Activated naive CD4-positive, alpha-beta T cell treated with anti-CD3 and anti-CD28 coated beads for 36 hours (primary cell): ENCODE measurements at regions not wholly inside any gene's neighbourhood (a gene's known extent, or its start where the extent isn't known, plus 50 kb on each side); places are given as distances from the start of the nearest gene placed in this dataset.

Source experiments
- CTCF ChIA-PET: fragments of 350-600 bp; sonication (Branson Sonifier 250); formaldehyde crosslinking; loops from one replicate; lab custom pipeline; 2021; ENCODE audit warnings: antibody characterized with exemption; lab: Charles Lee
- DNase-seq: peaks from one replicate; pipeline ENCODE4 v3.0.0-alpha.2; 2020
- H3K27ac Mint-ChIP-seq: one replicate; pipeline ENCODE4 v1.8.0; 2021; ENCODE audit warnings: mild to moderate bottlenecking, mixed read lengths
- H3K27me3 Mint-ChIP-seq: one replicate; pipeline ENCODE4 v1.8.0; 2021; ENCODE audit warnings: low read depth, mixed read lengths
- H3K36me3 Mint-ChIP-seq: one replicate; pipeline ENCODE4 v1.8.0; 2021; ENCODE audit warnings: low read depth, mixed read lengths
- H3K4me1 Mint-ChIP-seq: one replicate; pipeline ENCODE4 v1.8.0; 2021; ENCODE audit warnings: low read depth, mixed read lengths
- H3K4me3 Mint-ChIP-seq: one replicate; pipeline ENCODE4 v1.8.0; 2021; ENCODE audit warnings: mild to moderate bottlenecking, moderate library complexity, mixed read lengths
- H3K9me3 Mint-ChIP-seq: one replicate; pipeline ENCODE4 v1.8.0; 2021; ENCODE audit warnings: mixed read lengths
- intact Hi-C: fragments of 100-400 bp; cut with micrococcal nuclease; formaldehyde crosslinking; loops from one replicate; pipeline ENCODE4 v1.15.1; 2023

DNA sequence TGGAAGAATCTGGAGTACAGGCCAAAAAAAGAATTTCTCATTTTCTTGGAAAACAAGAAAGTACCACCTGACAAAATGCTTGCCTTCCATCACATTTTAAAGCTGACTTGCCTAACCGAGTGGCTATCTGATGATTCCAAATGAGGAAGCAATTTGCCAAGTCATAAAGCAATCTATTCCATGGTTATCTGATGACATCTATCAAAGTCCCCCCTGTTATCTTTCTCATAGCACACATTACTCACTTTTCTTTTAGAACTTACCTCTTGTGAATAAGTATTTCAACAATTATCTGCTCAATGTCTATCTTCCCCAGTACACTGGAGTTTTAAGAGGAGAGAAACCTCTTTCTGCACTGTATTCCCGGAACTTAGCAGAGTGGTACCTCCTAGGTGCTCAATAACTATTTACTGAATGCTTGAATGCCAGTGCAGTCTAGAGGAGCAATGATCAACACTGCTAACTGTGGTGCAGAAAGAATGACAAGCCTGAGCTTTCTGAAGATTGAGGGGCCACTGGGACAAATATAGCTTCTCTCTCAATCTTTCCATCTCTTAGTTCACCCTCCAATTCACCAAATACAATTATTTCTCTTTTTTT is 186.3 kb upstream of the ATP11B start:
- H3K36me3 Mint-ChIP-seq: no peaks in the 10 kb centered on the region
- no peak overlapping the region for H3K4me3 Mint-ChIP-seq
- no peaks in the 10 kb centered on the region for H3K4me1 Mint-ChIP-seq
- CTCF ChIA-PET: no interaction called here
- no peak for DNase-seq
- H3K27ac Mint-ChIP-seq: no peak overlapping the region
- intact Hi-C loops: no loop called here
- H3K9me3 Mint-ChIP-seq: no peaks in the 10 kb centered on the region
- peaks cover 3% of the 10 kb centered on the region for H3K27me3 Mint-ChIP-seq

DNA sequence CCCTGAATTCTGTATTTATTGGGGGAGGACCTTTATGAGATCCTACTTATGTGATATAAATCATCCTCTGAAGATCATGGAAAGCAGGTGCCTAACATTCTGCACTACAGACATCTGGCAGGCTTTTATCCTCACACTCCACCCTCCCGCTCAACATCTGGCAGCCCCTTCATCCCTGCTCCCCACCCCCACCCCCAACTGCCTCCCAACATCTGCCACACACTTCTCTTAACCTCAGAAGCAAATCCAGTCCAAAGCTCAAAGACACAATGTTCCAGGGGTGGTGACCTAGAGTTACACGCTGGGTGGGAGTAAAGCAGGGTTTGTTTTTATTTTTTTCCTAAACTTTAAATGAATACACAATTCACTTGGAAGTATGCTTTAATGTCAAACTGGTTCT is 184.5 kb upstream of the ATP11B start:
- no peaks in the 10 kb centered on the region for H3K36me3 Mint-ChIP-seq
- no peaks in the 10 kb centered on the region for H3K9me3 Mint-ChIP-seq
- intact Hi-C loops: no loop called here
- no peak overlapping the region for H3K4me3 Mint-ChIP-seq
- H3K27me3 Mint-ChIP-seq: peaks cover 6% of the 10 kb centered on the region
- CTCF ChIA-PET: interaction anchor here (0.7 kb wide), 1 partner anchor 70 kb away, joined by 3 read pairs; no protein-coding TSS in a partner anchor
- H3K4me1 Mint-ChIP-seq: no peaks in the 10 kb centered on the region
- no peak for DNase-seq
- H3K27ac Mint-ChIP-seq: no peak overlapping the region

DNA sequence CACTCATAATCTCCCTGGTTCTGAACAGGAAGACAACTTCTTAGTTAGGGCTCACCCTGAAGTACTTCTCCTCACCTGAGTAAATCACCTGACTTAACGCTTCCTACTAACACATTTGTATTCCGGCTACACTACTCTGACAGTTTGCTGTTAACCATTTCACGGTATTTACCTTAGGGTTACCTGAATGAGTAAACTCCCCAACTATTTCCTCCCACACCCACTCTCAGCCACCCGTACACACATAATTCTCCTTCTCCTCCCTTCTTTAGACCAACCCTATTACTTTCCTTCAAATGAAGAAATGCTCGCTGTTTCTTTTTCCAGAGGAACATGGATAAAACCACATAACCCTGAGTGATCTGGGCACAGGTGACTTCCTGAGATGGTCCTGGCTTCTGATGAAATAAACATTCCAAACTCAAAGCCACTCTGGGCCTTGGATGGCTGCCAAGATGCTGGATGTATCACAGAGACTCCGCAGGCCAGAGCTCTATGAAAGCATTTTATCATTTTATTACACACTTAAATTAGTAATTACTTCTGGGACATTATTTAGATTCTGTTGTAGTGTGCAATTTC is 183.6 kb upstream of the ATP11B start:
- H3K36me3 Mint-ChIP-seq: no peaks in the 10 kb centered on the region
- no peaks in the 10 kb centered on the region for H3K4me1 Mint-ChIP-seq
- no peaks in the 10 kb centered on the region for H3K9me3 Mint-ChIP-seq
- peaks cover 6% of the 10 kb centered on the region for H3K27me3 Mint-ChIP-seq
- H3K4me3 Mint-ChIP-seq: no peak overlapping the region
- CTCF ChIA-PET: interaction anchor here (0.7 kb wide), 1 partner anchor 70 kb away, joined by 3 read pairs; no protein-coding TSS in a partner anchor
- intact Hi-C loops: no loop called here
- DNase-seq: no peak
- H3K27ac Mint-ChIP-seq: no peak overlapping the region

DNA sequence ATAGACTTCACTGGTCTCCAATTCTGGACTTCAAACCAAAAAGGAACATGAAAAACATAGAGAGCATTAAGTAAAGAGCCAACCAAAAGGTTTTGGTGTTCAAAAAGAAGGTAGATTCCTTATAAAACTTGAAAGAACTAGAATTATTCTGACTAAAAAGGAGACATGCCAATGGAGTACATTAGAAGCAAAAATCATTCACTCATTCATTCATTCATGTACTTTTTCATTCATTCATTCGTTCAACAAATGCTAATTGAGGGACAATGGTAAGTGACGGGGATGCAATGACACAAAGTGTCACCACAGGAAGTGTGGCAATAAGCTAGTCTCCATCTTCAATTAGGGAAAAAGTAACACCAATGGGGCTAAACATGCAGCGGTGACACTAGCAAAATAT is 181.0 kb upstream of the ATP11B start:
- Mint-ChIP-seq H3K27ac (no peak overlapping the region), H3K4me1 (no peaks in the 10 kb centered on the region), H3K4me3 (no peak overlapping the region), H3K9me3 (no peaks in the 10 kb centered on the region), H3K36me3 (no peaks in the 10 kb centered on the region), H3K27me3 (peaks cover 9% of the 10 kb centered on the region)
- intact Hi-C loops: no loop called here
- CTCF ChIA-PET: no interaction called here
- no peak for DNase-seq

DNA sequence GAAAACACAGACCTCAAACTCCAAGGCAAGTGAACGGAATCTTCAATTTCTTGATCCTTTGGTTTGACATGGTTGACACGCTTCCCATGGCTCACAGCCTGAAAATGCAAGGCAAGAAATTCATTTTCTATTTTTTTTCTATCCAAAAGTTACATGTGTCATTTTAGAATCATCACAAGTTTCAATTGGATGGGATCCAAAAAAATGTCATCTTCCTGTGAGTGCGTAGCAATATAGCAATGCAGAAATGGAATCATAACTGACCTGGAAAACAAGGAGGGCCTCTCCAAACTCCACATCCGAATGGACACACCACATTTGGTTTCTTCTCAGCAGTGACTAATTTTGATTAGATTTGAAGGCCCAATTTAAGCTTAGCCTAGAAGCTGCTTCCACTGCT is 175.8 kb upstream of the ATP11B start:
- Mint-ChIP-seq H3K4me3 (no peak overlapping the region), H3K27ac (no peak overlapping the region), H3K27me3 (peaks cover 10% of the 10 kb centered on the region), H3K4me1 (no peaks in the 10 kb centered on the region), H3K9me3 (no peaks in the 10 kb centered on the region), H3K36me3 (no peaks in the 10 kb centered on the region)
- intact Hi-C loops: loop anchor here (5.0 kb wide), 1 partner anchor 65 kb away; no protein-coding TSS in a partner anchor
- DNase-seq: no peak
- CTCF ChIA-PET: no interaction called here

DNA sequence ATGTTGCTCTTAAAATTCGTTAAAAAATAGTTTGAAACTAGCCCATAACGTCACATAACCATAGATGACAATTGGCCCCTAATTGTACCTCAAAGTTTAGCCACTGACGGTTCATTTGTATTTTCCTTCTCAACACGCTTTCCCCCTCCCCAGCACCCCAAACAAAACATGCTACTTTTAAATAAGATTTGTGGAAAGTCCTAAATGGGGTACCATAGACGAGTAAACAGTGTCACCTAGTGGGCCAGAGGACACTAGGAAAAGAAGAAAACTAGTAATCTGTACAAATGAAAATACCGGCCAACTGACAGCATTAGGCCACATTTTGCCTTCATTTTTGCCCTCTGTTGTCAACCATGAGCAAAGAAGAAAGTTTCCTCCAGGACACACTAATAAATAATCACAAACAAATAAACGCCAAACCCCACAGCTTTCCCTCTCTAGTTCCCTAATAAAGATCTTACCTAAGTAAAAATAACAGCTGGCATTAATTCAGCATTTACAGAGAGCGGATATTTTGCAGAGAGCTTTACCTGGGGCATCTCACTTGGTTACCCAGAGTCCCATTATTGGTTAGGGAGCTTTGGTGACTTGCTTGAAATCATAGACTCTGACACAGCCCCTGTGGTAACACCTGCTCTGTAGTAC is 175.1 kb upstream of the ATP11B start:
- H3K4me3 Mint-ChIP-seq: no peak overlapping the region
- no peak overlapping the region for H3K27ac Mint-ChIP-seq
- no peaks in the 10 kb centered on the region for H3K36me3 Mint-ChIP-seq
- H3K9me3 Mint-ChIP-seq: no peaks in the 10 kb centered on the region
- CTCF ChIA-PET: no interaction called here
- no peak for DNase-seq
- intact Hi-C loops: loop anchor here (1.0 to 5.0 kb wide), 2 partner anchors 64 to 909 kb away; no protein-coding TSS in a partner anchor
- peaks cover 9% of the 10 kb centered on the region for H3K27me3 Mint-ChIP-seq
- no peaks in the 10 kb centered on the region for H3K4me1 Mint-ChIP-seq

DNA sequence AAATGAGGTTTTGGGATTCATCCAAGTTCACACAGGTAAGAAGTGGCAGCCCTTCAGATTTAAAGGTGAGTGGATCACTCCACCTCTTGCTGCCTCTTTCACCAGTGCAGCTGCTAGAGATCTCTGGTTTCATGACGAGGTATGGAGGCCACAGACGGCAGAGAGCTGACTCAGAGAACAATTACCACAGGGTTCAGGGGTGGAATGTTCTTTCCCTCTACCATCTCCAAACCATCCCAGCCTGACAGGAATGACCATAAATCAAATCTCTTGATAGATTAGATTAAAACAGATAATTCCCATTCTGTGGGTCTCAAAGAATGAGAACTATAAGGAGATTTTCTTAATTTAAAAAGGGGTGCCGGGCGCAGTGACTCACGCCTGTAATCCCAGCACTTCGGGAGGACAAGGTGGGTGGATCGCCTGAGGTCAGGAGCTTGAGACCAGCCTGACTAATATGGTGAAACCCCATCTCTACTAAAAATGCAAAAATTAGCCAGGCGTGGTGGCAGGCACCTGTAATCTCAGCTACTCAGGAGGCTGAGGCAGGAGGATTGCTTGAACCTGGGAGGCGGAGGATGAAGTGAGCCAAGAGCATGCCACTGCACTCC is 174.2 kb upstream of the ATP11B start:
- DNase-seq: no peak
- CTCF ChIA-PET: no interaction called here
- intact Hi-C loops: loop anchor here (1.0 to 5.0 kb wide), 2 partner anchors 63 to 910 kb away; no protein-coding TSS in a partner anchor
- H3K27me3 Mint-ChIP-seq: peaks cover 7% of the 10 kb centered on the region
- H3K36me3 Mint-ChIP-seq: no peaks in the 10 kb centered on the region
- H3K4me1 Mint-ChIP-seq: no peaks in the 10 kb centered on the region
- no peak overlapping the region for H3K27ac Mint-ChIP-seq
- H3K4me3 Mint-ChIP-seq: no peak overlapping the region
- no peaks in the 10 kb centered on the region for H3K9me3 Mint-ChIP-seq

DNA sequence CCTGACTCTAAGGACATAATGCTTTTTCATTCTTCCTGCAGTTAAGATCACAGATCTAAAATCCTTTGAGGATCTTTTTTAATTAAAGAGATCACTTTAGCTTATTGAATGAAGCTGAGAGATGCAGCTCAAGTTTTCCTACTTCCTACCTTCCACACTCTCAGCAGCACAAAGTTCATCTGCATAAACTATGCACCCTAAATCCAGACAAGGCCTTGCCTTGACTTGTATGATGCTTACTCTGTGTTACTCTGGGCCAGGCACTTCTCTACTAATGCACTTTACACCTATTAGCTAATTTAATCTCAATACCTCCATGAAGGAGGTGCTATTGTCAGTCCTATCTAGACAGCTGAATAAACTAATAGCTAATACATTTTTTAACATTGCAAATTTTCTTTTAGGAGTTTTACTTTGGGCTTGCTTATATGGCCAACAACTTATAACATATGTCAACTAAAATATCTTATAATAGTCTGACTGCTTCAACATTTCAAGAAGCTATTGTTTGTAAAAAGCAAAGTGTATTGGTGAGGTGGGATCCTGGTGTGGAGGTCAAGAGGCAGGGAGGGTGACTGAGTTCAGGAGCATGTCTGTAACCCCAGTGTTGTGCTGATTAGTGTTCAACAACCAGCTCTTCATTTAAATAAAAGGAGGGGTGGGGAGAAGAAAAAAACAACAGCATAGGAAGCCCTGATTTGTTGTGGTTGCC is 172.4 kb upstream of the ATP11B start:
- intact Hi-C loops: no loop called here
- no peaks in the 10 kb centered on the region for H3K9me3 Mint-ChIP-seq
- H3K27me3 Mint-ChIP-seq: peaks cover 7% of the 10 kb centered on the region
- H3K36me3 Mint-ChIP-seq: no peaks in the 10 kb centered on the region
- H3K4me3 Mint-ChIP-seq: no peak overlapping the region
- no peak overlapping the region for H3K27ac Mint-ChIP-seq
- no peaks in the 10 kb centered on the region for H3K4me1 Mint-ChIP-seq
- DNase-seq: no peak
- CTCF ChIA-PET: interaction anchor here (0.7 to 1.5 kb wide), 2 partner anchors 24 to 63 kb away, joined by 3 to 5 read pairs; no protein-coding TSS in a partner anchor

DNA sequence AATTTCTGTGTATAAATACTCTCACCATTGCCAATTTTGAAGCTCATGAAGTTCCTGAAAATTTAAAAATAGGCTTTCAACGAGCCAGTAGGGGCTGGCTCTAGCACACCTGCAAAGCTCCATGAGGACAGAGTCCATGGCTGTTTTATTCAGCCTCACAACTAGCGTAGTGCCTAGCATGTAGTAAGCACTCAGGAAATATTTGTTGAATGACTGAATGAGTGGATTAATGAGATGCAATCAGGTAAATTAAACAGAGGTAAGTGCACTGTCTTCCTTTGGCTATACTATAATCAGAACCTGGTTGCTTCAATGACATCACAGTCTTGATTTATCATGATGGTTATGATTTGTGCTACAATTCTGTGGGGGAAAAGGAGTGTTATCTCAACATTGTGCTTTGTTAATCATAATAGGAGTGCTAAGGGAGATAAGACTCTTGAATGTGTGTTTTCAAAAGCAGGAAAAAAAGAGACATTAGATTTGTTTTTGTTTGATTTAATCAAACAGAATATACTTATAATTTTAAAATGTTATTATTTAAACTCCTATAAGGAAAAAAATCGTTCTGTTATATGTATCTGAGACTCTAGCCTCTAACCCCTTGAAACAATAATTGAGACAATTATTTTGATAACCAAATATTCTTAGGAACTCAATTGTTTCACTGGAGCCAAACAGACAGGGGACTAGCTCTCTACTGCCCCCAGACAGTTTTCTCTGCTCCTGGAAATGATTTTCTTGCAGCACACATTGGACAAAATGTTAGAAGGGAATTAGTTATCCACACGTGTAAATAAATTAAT is 171.7 kb upstream of the ATP11B start:
- no peak for DNase-seq
- CTCF ChIA-PET: interaction anchor here (0.6 to 1.5 kb wide), 2 partner anchors 63 to 243 kb away, joined by 3 to 5 read pairs; no protein-coding TSS in a partner anchor
- intact Hi-C loops: no loop called here
- H3K4me3 Mint-ChIP-seq: no peak overlapping the region
- H3K4me1 Mint-ChIP-seq: no peaks in the 10 kb centered on the region
- no peak overlapping the region for H3K27ac Mint-ChIP-seq
- H3K27me3 Mint-ChIP-seq: peaks cover 6% of the 10 kb centered on the region
- no peaks in the 10 kb centered on the region for H3K36me3 Mint-ChIP-seq
- H3K9me3 Mint-ChIP-seq: no peaks in the 10 kb centered on the region

DNA sequence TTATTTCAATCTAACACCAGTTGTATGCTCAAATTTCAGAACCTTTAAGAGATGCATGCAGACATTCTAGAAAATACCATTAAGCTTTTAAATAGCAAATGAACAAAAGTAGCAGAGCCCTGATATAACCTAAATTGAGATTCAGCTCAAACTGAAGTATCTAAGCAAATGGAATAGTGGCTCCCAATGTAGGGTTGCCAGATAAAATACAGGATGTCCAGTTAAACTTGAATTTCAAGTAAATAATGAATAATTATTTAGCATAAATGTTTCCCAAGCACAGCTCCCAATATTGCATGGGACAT is 171.1 kb upstream of the ATP11B start:
- H3K4me3 Mint-ChIP-seq: no peak overlapping the region
- no peaks in the 10 kb centered on the region for H3K4me1 Mint-ChIP-seq
- H3K9me3 Mint-ChIP-seq: no peaks in the 10 kb centered on the region
- no peak overlapping the region for H3K27ac Mint-ChIP-seq
- no peaks in the 10 kb centered on the region for H3K36me3 Mint-ChIP-seq
- CTCF ChIA-PET: interaction anchor here (0.6 kb wide), 1 partner anchor 244 kb away, joined by 3 read pairs; no protein-coding TSS in a partner anchor
- H3K27me3 Mint-ChIP-seq: peaks cover 5% of the 10 kb centered on the region
- no peak for DNase-seq
- intact Hi-C loops: no loop called here

DNA sequence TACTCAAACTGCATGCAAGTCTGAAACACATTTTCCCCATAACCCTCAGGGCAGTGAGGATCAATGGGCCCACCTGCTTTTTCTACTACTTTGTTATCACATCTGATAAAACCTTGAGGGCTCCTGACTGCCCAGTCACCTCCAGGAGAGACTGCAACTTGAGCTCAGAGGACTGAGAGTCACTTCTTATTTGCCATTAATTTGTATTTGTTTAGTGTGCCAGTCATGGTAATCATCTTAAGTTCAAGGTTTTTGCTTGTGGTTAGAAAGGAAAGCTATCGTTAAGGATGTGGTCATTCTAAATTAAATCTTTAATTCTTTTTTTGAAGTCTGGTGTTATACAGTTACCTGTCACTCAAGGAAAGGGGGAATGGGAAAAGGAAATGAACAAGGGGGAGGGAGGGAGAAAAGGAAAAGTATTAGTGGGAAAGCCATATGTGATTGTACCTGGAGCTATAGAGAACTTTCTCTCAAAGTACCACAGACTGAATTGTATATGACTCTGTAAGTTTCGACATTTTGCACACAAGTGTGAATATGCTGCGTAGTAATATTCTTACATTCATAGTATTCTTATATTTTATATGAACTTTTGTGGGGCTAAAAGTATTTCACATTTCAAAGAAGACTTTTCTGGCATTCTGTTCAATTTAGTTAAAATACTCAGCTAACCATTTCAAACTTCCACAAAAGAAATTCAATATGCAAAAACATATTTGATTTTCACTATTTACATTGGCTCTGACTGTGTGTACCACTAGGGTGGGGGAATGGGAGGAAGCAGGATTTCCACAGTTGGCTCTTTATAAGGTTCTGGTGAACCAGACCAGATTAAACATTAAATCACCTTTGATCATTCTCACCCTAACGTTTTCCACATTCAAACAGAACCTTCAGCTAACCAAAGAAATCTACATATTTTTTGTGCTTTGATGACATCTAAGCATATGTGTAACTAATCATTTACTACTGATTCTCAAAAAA is 166.5 kb upstream of the ATP11B start:
- no peak for DNase-seq
- Mint-ChIP-seq H3K4me3 (no peak overlapping the region), H3K36me3 (no peaks in the 10 kb centered on the region), H3K4me1 (no peaks in the 10 kb centered on the region), H3K9me3 (no peaks in the 10 kb centered on the region), H3K27ac (no peak overlapping the region), H3K27me3 (peaks cover 8% of the 10 kb centered on the region)
- intact Hi-C loops: no loop called here
- CTCF ChIA-PET: interaction anchor here (1.0 kb wide), 1 partner anchor 126 kb away, joined by 3 read pairs; no protein-coding TSS in a partner anchor
